Epidermal melanocyte (primary cell): ENCODE measurements at regions not wholly inside any gene's neighbourhood (a gene's known extent, or its start where the extent isn't known, plus 50 kb on each side); places are given as distances from the start of the nearest gene placed in this dataset.

Experiments
- DNase-seq: peaks from one replicate; pipeline ENCODE4 v3.0.0; 2011; ENCODE audit warnings: low spot score; ENCODE audit not compliant: insufficient read length

DNA sequence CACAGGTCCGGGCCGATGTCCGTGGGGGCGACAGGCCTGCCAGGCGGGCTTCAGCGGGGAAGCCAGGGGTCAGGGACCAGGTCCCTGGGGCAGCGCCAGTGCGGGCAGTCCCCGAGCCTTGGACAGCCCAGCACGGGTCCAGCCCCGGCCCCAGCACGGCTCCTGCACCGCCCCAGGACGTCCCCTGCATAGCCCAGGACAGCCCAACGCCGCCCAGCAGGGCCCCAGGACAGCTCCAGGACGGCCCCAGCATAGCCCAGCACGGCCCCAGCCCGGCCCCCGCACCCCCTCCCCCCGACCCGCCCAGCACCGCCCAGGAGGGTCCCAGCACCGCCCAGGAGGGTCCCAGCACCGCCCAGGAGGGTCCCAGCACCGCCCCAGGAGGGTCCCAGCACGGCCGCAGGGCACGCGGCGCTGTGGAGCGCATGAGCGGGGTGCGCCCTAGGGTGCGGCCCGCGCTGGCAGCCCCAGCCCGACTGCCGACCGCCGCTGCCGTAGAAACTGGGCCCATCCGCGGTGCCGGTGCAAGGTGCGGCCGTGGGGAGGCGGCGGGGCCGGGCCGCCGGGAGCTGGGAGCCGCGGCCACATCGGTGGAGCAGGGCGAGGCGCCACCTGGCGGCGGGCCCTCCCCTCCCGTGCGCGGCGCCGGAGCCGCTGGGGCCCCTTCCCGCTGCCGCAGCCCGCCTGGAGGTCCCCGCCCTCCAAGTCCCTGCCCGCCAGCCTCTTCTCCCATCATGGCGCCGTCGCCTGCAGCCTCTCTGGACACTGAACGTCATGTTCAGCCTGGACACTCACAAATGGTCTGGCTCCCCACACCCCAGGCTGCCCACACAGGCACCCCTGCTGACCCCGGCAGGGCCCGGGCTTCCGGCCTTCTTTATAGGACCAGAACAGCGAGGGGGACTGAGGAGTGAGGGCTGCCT is 106.8 kb upstream of the NKX1-1 start:
- DNase-seq: no peak

DNA sequence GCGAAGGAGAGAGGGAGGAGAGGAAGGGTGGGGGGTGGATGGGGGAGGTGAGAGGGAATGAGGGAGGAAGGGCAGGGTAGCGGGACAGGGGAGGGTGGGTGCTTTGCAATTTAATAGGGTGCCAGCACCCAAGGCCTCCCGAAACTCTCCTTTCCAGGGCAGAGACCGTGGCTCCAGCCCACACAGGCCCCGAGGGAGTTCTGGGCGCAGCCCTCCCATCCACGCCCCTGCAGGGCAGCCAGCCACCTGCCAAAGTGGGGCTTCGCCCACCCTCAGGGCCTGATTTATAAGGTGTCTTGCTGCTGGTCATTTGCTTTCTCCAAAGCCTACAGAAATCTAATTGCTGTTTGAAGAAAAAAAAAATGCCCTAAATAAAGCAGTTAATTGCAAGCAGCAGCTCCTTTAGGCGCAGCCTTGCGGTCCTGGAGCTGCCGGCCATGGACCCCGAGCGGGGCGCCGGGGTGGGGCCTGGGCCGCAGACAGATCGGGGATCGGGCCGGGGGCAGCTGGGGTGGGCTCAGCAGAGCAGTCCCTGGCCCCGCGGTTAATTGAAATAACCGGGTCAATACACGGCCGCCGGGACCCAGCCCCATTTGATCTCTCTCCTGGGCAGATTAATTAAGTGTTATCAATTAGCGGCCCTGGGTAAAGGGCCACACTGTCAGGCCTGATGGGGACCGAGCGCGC is 106.0 kb upstream of the NKX1-1 start:
- no peak for DNase-seq

DNA sequence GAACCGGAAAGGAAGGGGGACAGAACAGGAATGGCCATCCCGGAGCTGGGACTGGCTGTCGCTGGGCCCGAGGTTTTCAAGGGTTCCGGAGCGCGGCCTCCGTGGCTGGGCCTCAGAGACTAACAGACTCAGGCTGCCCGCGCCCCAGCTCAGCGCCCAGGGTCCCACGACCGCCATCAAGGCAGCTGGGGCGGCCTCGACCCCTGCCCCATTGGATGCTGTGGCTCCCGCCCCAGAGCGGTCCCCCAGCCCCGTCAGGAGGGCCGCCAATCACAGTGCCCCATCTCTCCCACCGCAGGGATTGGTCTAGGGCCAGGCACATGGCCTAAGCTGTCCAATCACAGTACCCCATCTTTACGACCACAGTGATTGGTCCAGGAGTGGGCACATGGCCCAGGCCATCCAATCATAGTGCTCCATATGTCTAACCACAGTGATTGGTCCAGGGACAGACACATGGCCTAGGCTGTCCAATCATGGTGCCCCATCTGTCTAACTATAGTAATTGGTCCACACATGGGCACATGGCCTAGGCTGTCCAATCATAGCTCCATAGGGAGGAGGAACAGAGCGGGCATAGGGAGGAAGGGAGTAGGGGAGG is 105.3 kb upstream of the NKX1-1 start:
- no peak for DNase-seq

DNA sequence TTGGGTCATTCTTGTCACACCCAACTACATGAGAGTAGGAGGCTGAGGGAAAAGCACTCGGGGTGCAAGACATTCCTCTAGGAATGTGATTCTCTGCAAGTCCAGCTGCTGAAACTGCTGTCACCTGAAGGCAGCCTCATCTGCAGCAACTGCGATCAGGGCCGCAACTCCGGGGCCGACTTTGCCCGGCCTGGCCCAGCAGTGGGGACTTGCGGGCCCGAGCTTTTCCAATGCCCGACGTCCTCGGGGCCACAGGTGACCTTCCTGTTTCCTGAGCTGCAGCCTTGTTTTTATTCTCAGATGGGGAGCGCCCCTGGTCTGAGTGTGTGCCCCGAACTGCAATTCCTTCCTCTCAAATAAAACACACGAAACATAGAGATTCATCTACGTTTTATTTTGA is 104.7 kb upstream of the NKX1-1 start:
- DNase-seq: no peak

DNA sequence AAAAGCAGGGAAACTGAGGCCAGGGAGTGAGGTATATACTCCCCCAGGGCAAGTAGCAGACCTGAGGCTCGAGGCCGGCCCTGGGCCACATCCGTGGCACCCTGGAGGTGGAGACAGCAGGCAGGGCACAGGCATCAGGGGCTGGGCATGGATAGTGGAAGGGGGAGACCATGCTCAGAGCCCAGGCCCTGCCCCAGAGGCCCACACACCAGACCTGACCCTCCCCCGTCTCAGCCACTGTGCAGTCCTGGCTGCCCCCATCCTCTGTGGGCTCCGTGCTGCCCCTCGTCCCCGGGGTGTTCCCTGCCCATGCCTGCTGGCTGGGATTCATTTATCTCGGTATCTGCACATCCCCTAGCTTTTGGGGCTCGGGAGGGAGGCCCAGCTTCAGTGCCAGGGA is 103.1 kb upstream of the NKX1-1 start:
- no peak for DNase-seq

DNA sequence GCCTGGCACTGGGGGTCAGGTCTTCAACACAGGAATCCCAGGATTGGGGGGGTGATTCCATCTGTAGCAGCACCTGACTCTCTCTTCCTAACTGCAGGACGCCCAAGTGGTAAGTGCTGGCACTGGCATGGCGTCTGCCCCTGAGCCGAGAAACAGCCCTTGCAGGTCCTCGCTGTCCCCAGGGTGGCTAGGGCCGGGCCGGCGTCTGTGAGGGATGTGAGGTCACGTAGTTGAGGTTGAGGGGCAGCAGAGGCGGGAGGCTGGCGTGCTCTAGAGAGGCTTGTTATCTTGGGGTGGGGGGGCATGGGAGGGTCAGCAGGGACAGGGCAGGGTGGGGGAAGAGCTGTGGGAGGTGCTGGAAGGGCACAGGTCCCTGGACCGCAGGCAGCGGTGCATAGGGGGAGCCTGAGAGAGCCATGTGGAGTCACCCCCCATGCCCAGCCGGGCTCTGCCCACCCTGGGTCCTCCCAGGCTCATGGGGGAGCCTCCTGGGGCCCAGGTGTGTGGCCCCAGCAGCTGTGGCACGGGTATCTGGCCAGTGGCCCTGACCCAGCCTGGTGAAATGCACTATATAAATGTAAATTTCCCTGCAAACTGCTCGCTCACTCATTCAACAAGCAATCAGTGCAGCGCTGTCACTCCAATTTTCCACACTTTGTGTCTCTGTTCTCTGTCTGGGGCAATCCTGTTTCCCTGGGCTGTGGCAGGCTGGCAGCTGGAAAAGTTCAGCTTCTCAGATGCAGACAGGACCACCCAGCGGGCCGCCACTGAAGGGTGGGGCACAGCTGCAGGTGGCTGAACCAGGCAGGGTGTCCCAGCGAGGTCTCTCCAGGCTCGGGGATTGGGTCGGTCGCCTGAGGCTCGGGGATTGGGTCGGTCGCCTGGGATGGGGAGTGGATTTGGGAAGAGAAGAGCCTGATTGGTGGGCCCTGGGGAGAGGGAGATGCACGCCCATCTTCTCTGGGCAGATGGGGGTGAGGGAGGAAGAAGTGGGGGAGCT is 102.2 kb upstream of the NKX1-1 start:
- DNase-seq: no peak

DNA sequence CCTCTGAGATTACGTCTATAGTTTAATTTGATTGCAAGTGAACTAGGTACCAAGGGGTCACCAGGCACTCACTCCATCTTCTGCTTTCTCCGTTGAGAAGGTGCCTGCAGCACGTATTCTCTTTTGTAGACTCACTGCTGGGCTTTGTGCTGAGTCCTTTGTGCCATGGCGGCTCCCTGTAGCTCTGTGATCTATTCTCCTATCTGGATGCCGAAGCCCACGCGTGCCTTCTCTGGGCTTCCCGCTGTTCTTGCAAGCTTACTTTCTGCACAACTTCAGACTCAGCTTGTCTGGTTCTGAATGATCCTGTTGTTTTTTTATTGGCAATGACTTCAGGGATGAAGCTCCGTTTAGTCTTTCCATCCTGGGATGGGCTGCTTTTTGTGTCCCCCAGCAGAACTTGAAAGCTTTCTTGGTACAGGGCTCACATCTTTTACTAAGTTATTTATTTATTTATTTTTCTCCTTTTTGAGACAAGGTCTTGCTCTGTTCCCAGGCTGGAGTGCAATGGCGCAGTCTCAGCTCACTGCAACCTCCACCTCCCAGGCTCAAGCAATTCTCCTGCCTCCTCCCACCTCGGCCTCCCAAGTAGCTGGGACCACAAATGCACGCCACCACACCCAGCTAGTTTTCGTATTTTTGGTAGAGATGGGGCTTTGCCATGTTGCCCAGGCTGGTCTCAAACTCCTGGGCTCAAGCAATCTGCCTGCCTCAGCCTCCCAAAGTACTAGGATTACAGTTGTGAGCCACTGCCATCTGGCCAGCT is 100.9 kb upstream of the NKX1-1 start:
- DNase-seq: no peak

DNA sequence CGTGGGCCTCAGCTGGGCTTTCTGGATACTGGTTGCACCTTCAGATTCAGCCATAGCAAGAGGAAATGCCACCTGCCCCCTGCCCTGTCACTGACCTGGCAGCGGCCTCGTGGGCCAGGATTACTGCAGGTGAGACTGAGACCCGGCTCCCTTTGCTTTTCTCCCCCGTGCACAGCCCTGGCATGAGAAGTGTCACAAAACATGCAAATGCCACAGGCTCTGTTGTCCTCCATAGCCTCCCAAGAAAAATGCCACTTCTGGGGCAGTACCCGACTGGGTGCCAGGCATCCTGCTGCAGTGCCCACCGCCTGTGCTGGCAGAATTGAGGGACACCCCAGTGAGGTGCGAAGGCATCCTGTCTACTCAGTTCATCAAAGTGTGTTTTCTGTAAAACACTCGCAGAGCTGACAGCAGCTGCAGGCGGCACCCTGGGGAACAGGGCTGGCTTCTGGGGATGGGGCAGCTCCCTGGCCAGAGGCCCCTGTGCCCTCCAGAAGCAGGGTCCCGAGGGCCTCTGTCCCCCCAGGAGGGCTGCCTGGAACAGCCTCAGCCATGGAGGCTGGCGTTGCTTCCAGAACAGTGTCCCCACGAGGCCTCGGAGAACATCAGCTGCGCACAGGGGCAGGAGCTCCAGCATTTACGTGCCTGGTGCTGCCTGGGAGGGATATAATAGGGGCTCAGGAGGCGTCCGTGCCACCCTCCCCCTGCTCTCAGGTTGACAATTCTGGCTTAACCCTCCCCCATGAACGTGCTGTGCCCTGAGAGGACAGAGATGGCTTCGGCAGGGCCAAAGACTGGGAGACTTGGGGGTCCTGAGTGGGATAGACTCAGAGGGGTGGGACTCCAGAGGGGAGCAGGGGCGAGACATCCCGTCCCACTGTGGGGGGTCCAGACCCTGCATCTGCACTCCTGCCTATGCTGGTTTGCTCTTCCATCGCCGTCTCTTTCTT is 99.5 kb upstream of the NKX1-1 start:
- no peak for DNase-seq

DNA sequence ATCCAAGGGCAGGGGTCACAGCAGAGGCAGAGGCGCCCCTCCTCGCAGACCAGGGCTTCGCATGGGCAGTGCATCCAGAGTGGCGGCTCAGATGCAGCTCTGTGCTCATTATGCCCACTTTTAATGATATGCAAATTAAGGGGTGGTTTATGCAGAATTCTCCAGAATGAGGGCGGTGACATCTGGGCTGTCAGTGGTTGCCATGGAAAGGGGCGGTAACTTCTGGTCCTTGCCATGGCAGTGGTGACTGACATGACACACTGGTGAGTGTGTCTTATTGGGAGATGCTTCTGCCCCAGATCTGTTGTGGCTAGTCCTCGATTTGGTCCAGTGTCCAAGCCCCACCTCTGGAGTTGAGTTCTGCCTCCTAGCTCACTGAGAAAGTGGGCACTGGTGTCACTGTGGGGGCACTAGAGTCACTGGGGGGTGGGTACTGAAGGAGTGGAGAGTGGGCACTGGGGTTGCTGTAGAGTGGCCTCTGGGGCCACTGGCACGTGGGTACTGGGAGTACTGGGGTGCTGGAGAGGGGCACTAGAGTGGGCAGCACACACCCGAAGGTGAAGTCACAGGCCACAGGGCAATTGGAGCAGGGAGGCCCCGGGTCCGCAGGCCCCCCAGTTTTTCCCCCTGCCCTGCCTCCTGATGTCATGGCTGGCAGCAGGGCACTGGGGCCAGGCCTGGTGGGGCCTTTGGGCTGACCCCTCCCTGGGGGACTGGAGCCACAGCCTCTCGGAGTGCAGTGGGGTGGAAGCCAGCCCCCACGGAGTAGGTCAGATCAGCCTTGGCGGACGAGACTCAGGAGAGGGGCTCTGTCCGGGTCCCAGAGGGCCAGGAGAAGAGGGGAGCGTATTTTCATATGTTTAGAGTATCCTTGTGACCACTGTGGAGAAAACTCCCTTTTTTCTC is 98.6 kb upstream of the NKX1-1 start:
- no peak for DNase-seq

DNA sequence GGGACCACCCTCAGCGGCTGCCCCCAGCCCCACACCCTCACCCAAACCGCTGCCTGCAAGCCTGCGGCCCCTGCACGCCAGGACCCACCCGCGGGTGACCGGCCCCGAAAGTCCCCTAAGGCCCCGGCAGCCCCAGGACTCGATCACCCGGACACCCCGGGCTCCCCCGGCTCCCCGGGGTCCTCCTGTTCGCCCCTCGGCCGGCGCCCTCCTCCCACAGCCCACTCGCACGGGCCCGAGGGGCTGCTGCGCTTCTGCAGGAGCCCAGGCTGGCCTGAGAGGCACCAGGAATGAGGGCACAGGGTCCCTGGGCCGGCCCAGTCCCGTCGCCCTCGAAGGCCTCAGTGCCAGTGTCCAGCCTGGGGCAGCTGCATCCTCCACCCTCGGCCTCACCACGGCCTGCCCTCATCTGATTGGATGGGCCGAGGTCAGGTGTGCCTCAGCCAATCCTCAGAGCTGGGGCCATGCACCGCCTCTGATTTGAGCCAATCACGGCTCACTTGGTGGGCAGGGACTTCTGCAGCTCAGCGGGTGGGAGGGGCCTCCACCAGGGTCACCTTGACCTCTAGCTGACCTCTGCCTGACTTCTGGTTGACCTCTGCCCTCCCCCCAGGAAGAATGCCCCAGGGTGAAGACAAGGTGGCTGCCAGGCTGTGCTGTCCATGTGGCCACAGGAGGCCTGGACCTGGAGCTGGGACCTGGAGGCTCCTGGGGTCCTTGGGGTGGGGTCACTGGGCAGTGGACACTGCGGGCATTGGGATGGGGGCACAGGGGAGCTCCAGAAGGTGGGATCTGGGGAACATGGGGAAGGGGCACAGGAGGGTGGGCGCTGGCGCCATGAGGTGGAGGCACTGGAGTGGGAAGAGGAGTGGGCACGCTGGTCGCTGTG is 97.6 kb upstream of the NKX1-1 start:
- no peak for DNase-seq

DNA sequence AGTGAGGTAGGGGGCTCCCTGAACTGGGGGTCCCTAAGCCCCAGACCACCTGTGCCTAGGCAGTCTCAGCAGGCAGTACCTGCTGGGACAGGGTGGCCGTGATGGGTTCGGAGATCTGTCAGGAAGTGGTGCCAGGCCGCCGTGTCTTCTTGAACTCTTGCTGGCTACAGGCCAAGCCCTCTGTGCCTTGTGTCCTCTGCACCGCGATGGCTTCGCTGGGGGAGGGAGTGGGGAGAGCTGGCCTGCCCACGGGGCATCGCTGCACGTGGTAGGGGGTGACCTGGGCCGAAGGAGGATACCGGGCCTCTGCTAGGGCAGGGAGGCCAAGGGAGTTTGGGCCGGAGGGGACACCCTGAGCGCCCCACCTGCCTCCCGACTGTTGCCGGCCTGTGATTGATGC is 96.7 kb upstream of the NKX1-1 start:
- DNase-seq: no peak

DNA sequence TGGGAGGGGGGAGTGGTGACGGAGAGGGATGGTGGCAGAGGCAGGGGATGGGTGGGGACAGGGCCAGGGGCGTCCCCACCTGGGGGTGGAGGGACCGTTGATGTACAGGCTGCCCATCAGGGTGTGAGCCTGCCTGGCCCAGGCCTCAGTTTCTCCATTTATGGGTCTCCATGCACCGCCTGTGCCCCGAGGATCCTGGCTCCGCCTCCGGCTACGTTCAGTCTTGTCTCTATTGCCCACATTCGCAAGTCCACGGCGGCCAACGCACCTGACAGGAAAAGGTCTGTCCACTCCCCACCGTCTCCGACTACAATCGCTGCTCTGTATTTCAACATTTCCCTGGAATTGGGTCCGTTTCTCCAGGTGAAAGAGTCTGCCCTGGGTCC is 96.3 kb upstream of the NKX1-1 start:
- no peak for DNase-seq

DNA sequence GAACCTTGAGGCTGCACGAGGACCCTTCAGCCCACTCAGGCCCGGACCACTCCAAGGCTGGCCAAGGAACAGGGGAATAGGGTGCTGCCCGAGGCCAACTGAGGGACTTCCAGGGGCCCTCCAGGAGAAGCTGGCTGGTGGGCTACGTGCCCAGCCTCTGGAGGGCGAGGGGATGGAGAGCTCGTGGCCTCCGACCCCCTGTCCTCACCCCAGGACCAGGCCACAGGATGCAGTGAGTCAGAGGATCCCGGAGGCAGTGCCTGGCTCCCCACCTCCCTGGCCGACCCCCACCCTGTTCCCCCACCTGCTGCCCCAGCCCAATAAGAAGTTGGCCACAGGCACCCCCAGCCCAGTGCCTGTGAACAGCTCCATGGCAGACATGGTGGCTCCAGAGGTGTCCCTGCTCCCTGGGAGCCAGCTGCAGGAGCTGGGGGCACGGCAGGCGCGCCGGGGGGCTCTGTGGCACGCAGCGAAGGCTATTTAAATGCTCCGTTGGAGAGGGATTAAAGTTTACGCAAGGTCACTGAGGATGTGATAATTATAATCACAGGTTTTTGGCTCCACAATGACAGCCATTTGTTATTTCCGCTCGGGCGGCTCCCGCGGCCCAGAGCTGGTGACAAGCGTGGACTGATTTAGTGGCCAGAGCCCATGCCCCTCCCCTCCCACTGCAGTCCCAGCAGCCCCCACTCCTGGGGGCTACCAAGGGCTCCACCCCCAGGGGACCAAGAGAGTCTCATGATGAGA is 95.7 kb upstream of the NKX1-1 start:
- no peak for DNase-seq

DNA sequence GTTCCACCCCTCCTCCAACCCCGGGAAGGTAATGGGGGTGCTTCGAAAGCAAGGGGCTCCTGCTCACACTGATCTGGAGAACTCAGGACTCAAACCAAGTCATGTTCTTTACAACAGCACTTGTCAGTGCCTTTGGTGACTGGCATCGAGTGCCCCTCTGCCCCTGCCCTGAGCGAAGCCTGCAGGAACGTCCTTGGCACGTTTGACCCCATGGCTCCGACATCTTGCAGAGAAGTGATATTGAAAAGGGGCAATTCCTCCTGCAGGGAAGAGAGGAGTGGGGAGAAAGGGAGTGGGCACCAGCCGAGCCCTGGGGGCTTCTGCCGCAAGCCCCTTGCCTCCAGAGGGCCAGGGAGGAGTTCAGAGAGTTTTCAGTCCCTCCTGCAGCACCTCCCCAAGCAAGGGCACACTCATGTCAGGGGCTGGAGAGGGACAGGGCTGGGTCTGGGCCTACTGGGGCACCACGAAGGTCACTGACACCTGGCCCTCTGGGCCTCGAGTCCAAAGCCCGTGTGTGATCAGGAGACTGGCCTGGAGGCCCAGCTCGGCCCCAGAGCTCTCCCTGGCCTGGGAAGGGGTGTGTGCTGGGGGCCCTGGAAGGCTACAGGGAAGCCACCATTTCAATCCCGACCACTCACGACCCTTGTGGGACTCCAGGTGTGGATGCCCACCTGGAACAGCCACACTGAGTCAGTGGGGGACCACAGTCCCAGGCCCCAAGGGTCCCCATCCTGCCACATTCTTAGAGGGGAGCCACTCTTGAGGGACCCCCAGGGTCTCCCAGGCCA is 94.9 kb upstream of the NKX1-1 start:
- no peak for DNase-seq

DNA sequence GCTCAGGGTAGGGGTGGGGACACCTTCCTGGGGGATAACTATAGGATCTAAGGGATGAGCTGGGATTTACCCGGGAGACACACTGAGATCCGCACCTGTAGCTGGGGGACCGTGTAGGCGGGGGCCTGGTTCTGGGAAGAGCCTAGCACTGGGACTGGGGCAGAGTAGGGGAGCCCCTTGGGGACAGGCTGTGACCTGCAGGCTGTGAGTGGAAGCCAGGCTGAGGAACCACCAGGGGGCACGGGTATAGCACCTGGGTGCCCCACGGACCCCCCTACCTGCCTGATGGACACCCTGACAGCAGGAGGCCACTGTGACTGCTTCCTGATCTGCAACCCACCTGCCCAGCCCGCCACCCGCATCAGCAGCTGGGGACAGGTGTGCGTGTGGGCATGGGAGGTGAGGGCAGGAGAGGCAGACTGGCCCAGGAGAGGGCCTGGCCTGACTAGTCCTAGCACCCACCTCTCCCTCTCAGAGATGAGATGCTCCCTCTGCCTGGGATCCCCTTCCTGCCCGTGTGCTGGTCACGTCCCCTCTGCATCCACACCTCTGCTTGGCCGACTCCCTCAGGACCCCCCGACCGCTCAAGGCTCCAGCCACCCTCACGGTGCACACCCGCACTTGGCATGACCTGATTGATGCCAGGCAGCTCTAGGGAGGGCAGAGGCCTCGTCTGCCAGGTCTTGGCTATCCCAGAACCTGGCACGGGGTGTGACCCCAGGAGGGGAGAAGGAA is 94.2 kb upstream of the NKX1-1 start:
- no peak for DNase-seq
